ENCODE measurements at regions not wholly inside any gene's neighbourhood (a gene's known extent, or its start where the extent isn't known, plus 50 kb on each side); places are given as distances from the start of the nearest gene placed in this dataset.

DNA sequence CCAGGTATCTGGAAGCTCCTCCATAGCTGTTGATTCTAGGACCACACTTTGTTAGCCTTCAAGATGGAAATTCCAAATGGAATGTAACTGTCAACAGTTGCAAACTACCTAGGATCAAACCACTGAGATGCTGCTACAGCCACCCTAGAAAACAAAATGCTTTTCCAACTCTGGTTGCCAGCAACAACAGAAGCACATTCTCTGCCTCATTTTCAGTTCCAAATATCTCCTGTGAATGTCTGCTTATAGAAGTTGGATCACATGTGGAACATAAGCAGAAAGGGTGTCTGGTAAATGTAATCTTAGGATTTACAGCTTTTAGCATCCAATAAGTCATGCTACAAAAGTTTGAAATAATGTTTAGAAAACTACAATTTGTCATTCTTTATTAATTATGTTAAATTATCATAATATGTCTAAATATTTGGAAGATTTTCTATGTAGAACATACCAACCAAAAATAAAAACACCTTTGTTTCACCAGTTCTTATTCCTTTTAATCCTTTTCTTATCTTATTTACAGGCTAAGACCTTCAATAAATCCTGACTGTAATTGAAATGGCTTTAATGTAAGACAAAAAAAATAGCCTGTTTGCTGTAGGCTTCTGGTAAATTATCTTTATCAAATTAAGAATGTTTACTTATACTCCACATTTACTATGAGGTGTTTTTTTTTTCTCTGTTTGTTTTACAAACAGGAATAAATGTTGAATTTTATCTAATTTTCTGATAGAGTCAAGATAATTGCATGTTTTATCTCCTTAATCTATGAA lies 687.1 kb downstream of the IGSF11 start:
- TF ChIP-seq, protein P1, sequence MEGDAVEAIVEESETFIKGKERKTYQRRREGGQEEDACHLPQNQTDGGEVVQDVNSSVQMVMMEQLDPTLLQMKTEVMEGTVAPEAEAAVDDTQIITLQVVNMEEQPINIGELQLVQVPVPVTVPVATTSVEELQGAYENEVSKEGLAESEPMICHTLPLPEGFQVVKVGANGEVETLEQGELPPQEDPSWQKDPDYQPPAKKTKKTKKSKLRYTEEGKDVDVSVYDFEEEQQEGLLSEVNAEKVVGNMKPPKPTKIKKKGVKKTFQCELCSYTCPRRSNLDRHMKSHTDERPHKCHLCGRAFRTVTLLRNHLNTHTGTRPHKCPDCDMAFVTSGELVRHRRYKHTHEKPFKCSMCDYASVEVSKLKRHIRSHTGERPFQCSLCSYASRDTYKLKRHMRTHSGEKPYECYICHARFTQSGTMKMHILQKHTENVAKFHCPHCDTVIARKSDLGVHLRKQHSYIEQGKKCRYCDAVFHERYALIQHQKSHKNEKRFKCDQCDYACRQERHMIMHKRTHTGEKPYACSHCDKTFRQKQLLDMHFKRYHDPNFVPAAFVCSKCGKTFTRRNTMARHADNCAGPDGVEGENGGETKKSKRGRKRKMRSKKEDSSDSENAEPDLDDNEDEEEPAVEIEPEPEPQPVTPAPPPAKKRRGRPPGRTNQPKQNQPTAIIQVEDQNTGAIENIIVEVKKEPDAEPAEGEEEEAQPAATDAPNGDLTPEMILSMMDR (IDR thresholded peaks at IDR 0.05): no peak
- H3K4me1 ChIP-seq: no peaks in the 10 kb centered on the region
- no peak overlapping the region for H3K4me3 ChIP-seq (ENCODE audit: low read depth, low read length)
- no peak overlapping the region for H2AFZ ChIP-seq
- H3K4me2 ChIP-seq (ENCODE audit: low read length): no peak overlapping the region
- no peaks in the 10 kb centered on the region for H3K36me3 ChIP-seq (ENCODE audit: control insufficient read depth, insufficient read depth, low read length)
- no peak overlapping the region for H3K27ac ChIP-seq
- H3K9me3 ChIP-seq (ENCODE audit: control insufficient read depth, low read length): no peaks in the 10 kb centered on the region
- H3K9ac ChIP-seq: no peak overlapping the region
- no peaks in the 10 kb centered on the region for H3K79me2 ChIP-seq
- no peaks in the 10 kb centered on the region for H3K27me3 ChIP-seq (ENCODE audit: control insufficient read depth, insufficient read depth, low read length)

GRCh38 chr3:118348169-118348557 lies 686.5 kb downstream of the IGSF11 start:
- TF ChIP-seq, protein P1 (IDR thresholded peaks at IDR 0.05): no peak
- Histone ChIP-seq H3K79me2 (no peaks in the 10 kb centered on the region), H3K27ac (no peak overlapping the region), H3K9me3 (ENCODE audit: control insufficient read depth, low read length) (no peaks in the 10 kb centered on the region), H3K4me2 (ENCODE audit: low read length) (no peak overlapping the region), H3K36me3 (ENCODE audit: control insufficient read depth, insufficient read depth, low read length) (no peaks in the 10 kb centered on the region), H3K9ac (no peak overlapping the region), H3K4me1 (no peaks in the 10 kb centered on the region), H2AFZ (no peak overlapping the region), H3K27me3 (ENCODE audit: control insufficient read depth, insufficient read depth, low read length) (no peaks in the 10 kb centered on the region), H3K4me3 (ENCODE audit: low read depth, low read length) (no peak overlapping the region)

- Histone ChIP-seq H2AFZ (no peak overlapping the region), H3K9me3 (ENCODE audit: control insufficient read depth, low read length) (no peaks in the 10 kb centered on the region), H3K79me2 (no peaks in the 10 kb centered on the region), H3K4me3 (ENCODE audit: low read depth, low read length) (no peak overlapping the region), H3K27me3 (ENCODE audit: control insufficient read depth, insufficient read depth, low read length) (no peaks in the 10 kb centered on the region), H3K4me2 (ENCODE audit: low read length) (no peak overlapping the region), H3K36me3 (ENCODE audit: control insufficient read depth, insufficient read depth, low read length) (no peaks in the 10 kb centered on the region), H3K4me1 (no peaks in the 10 kb centered on the region), H3K27ac (no peak overlapping the region), H3K9ac (no peak overlapping the region)
- TF ChIP-seq, protein P1 (IDR thresholded peaks at IDR 0.05): no peak
Observed at GRCh38 chr3:118354556-118354955, 680.1 kb downstream of the IGSF11 start.

DNA sequence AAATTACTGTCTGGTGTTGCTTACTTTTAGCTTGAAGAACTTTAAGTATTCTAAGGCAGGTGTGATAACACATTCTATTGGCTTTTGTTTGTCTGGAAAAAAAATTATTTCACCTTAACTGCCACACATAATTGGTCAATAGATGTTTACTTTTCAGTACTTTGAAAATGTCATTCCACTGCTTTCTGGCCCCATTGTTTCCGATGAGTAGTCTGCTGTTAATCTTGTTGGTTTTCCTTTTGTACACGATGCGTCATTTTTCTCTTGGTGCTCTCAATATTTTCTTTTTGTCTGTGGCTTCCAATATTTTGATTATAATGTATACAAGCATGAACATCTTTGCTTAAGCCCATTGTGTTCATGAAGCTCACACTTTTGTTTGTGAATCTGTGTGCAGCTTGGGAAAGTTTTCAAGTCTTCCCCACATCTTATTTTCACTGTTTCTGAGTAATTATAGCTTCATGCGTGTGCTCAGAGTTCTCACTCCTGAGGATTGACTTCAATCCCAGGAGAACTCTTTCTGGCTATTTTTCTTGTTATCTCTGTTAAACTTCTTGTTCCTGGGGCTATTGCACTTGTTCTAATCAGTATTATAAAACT lies 664.7 kb downstream of the IGSF11 start:
- Histone ChIP-seq H3K4me1 (no peaks in the 10 kb centered on the region), H3K9ac (no peak overlapping the region), H2AFZ (no peak overlapping the region), H3K4me2 (ENCODE audit: low read length) (no peak overlapping the region), H3K36me3 (ENCODE audit: control insufficient read depth, insufficient read depth, low read length) (no peaks in the 10 kb centered on the region), H3K79me2 (no peaks in the 10 kb centered on the region), H3K27ac (no peak overlapping the region), H3K4me3 (ENCODE audit: low read depth, low read length) (no peak overlapping the region), H3K27me3 (ENCODE audit: control insufficient read depth, insufficient read depth, low read length) (no peaks in the 10 kb centered on the region), H3K9me3 (ENCODE audit: control insufficient read depth, low read length) (no peaks in the 10 kb centered on the region)
- TF ChIP-seq, protein P1 (IDR thresholded peaks at IDR 0.05): no peak

DNA sequence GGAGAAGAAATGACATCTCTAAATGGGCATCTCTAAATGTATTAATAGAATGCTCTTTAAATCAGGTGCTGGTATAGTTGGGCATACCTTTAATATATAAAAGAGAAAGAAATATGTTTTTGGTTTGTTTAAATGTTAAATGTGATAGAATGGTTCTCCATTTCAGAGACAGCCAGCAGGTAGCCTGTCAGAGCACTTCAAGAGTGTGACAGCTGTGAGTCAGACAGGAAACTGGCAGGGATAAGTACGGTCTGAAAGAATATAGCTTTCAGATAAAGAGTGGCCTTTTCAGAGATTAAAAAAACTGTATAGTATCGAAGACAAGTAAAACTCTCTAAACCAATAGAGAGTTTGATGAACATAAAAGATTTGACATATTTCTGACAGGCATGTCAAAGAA lies 654.1 kb downstream of the IGSF11 start:
- H3K27me3 ChIP-seq (ENCODE audit: control insufficient read depth, insufficient read depth, low read length): no peaks in the 10 kb centered on the region
- H3K4me3 ChIP-seq (ENCODE audit: low read depth, low read length): no peak overlapping the region
- no peak overlapping the region for H3K27ac ChIP-seq
- TF ChIP-seq, protein P1 (IDR thresholded peaks at IDR 0.05): no peak
- no peak overlapping the region for H3K4me2 ChIP-seq (ENCODE audit: low read length)
- no peaks in the 10 kb centered on the region for H3K36me3 ChIP-seq (ENCODE audit: control insufficient read depth, insufficient read depth, low read length)
- H3K9ac ChIP-seq: no peak overlapping the region
- H2AFZ ChIP-seq: no peak overlapping the region
- no peaks in the 10 kb centered on the region for H3K9me3 ChIP-seq (ENCODE audit: control insufficient read depth, low read length)
- H3K4me1 ChIP-seq: no peaks in the 10 kb centered on the region
- H3K79me2 ChIP-seq: no peaks in the 10 kb centered on the region

All from parathyroid adenoma (tissue), 2 donors.